ENCODE measurements at regions not wholly inside any gene's neighbourhood (a gene's known extent, or its start where the extent isn't known, plus 50 kb on each side); places are given as distances from the start of the nearest gene placed in this dataset.

- TF ChIP-seq CTCF (IDR thresholded peaks at IDR 0.05) (no peak), POLR2A (IDR thresholded peaks at IDR 0.05) (no peak)
Measured at GRCh38 chr16:59195242-59195641, 461.1 kb upstream of the GOT2 start.
